Kidney (tissue), 13 donors: ENCODE measurements at regions not wholly inside any gene's neighbourhood (a gene's known extent, or its start where the extent isn't known, plus 50 kb on each side); places are given as distances from the start of the nearest gene placed in this dataset.
"Not testable (repeated sequence)": the region's sequence is repeated elsewhere in the genome, so short reads cannot be mapped to it uniquely, and the experiment has no call there.

Source experiments
- DNase-seq, 5 donors: peaks; one replicate each; pipeline ENCODE4 v3.0.0-alpha.2; 2013 to 2020
- FAIRE-seq: peaks from 2 replicates; lab custom pipeline; 2012; peaks lifted over from hg19 to GRCh38; lab: Jason Lieb, UNC
- H3K27ac ChIP-seq, 2 donors: one replicate each; pipeline ENCODE4 v1.7.0; 2013; ENCODE audit warnings: low read depth in 2 of 2, low read length in 2 of 2, inconsistent platforms in 1 of 2
- H3K27me3 ChIP-seq: one replicate; pipeline ENCODE4 v1.7.1; 2013; ENCODE audit warnings: low read length, inconsistent platforms; ENCODE audit not compliant: control insufficient read depth, insufficient read depth
- H3K36me3 ChIP-seq, 3 donors: one replicate each; pipeline versions ENCODE4 v1.7.0 to v1.7.1; 2013; ENCODE audit warnings: low read length in 3 of 3, control low read depth in 1 of 3, inconsistent platforms in 1 of 3; ENCODE audit not compliant: insufficient read depth in 3 of 3, control insufficient read depth in 2 of 3
- H3K4me1 ChIP-seq, 3 donors: one replicate each; pipeline versions ENCODE4 v1.7.0 to v1.7.1; 2013; ENCODE audit warnings: low read length in 3 of 3, inconsistent platforms in 1 of 3, low read depth in 1 of 3; ENCODE audit not compliant: control insufficient read depth in 2 of 3, insufficient read depth in 2 of 3
- H3K4me3 ChIP-seq, 3 donors: one replicate each; pipeline versions ENCODE4 v1.7.0 to v1.8.1; 2013; ENCODE audit warnings: low read length in 3 of 3, control low read depth in 1 of 3, inconsistent platforms in 1 of 3
- H3K9ac ChIP-seq, 3 donors: one replicate each; pipeline versions ENCODE4 v1.7.0 to v1.7.1; 2013; ENCODE audit warnings: low read length in 3 of 3, control low read depth in 1 of 3, inconsistent platforms in 1 of 3
- H3K9me3 ChIP-seq, 3 donors: one replicate each; pipeline versions ENCODE4 v1.7.0 to v1.7.1; 2013; ENCODE audit warnings: low read length in 3 of 3, control low read depth in 1 of 3, inconsistent platforms in 1 of 3; ENCODE audit not compliant: control insufficient read depth in 2 of 3, insufficient read depth in 1 of 3
- CTCF ChIP-seq: IDR thresholded peaks from 3 replicates; pipeline ENCODE4 v1.5.1; 2012; ENCODE audit warnings: mild to moderate bottlenecking, moderate library complexity, borderline replicate concordance; ENCODE audit not compliant: insufficient read depth; ENCODE audit errors: extremely low read depth
- intact Hi-C: fragments of 100-400 bp; cut with DNase I; formaldehyde crosslinking; loops from one replicate; pipeline ENCODE4 v1.11.1; 2022
- donor health status: control.
- donor health status: control.
- donor health status: control.
- donor health status: control.
- donor health status: control.
- donor health status: DM: yes; HTN: yes; CAD: no.
- donor health status: Normal renal cell carcinoma (clear cell type).

GRCh38 chr3:153221748-153222162 is 59.7 kb downstream of the RAP2B start:
- intact Hi-C loops, result no loop called here
- Histone ChIP-seq H3K27me3 (no peaks in the 10 kb centered on the region), H3K9ac (no peak overlapping the region), H3K36me3 (no peaks in the 10 kb centered on the region), H3K27ac (no peak overlapping the region), H3K4me1 (no peaks in the 10 kb centered on the region), H3K9me3 (no peaks in the 10 kb centered on the region), H3K4me3 (peak overlapping the region in 1 of 3 donors; percentile 3)
- FAIRE-seq (no peak), DNase-seq (peak in 3 of 5 donors; percentile 19 to 64 (median 19))
- TF ChIP-seq CTCF, result no peak

GRCh38 chr3:153226877-153227276 is 64.9 kb downstream of the RAP2B start:
- FAIRE-seq, H3K36me3 ChIP-seq, H3K4me1 ChIP-seq, H3K27me3 ChIP-seq, H3K27ac ChIP-seq, H3K9ac ChIP-seq, intact Hi-C loops, H3K4me3 ChIP-seq, H3K9me3 ChIP-seq, DNase-seq: not testable (repeated sequence)

GRCh38 chr3:153230427-153230826 is 68.4 kb downstream of the RAP2B start:
- DNase-seq, FAIRE-seq, H3K4me1 ChIP-seq, H3K27ac ChIP-seq, H3K4me3 ChIP-seq, H3K36me3 ChIP-seq, H3K9me3 ChIP-seq, H3K9ac ChIP-seq, H3K27me3 ChIP-seq, intact Hi-C loops: not testable (repeated sequence)

- FAIRE-seq, H3K36me3 ChIP-seq, H3K4me1 ChIP-seq, intact Hi-C loops, H3K27me3 ChIP-seq, H3K9me3 ChIP-seq, H3K9ac ChIP-seq, DNase-seq, H3K27ac ChIP-seq, H3K4me3 ChIP-seq: not testable (repeated sequence)
These were observed 69.2 kb downstream of the RAP2B start for GRCh38 chr3:153231245-153231644.

GRCh38 chr3:153232050-153232752 is 70.2 kb downstream of the RAP2B start:
- FAIRE-seq, DNase-seq, H3K4me1 ChIP-seq, intact Hi-C loops, H3K27ac ChIP-seq, H3K9me3 ChIP-seq, H3K36me3 ChIP-seq, H3K27me3 ChIP-seq, H3K4me3 ChIP-seq, H3K9ac ChIP-seq: not testable (repeated sequence)
